SK-MEL-5 (cell line): ENCODE measurements at regions not wholly inside any gene's neighbourhood (a gene's known extent, or its start where the extent isn't known, plus 50 kb on each side); places are given as distances from the start of the nearest gene placed in this dataset.

ENCODE experiments used
- DNase-seq: peaks from one replicate; pipeline ENCODE4 v3.0.0-alpha.2; 2016; ENCODE audit warnings: low read depth, low spot score
- in situ Hi-C: cut with HindIII; loops from 2 replicates; pipeline ENCODE4 v1.10.0; 2016; ENCODE audit warnings: low sequenced_read_pairs, high pct_unique_total_duplicates, low pct_unique_long_range_greater_than_20kb

GRCh38 chr12:124418791-124419190 is 123.9 kb downstream of the RFLNA start:
- in situ Hi-C loops: no loop called here
- no peak for DNase-seq

DNA sequence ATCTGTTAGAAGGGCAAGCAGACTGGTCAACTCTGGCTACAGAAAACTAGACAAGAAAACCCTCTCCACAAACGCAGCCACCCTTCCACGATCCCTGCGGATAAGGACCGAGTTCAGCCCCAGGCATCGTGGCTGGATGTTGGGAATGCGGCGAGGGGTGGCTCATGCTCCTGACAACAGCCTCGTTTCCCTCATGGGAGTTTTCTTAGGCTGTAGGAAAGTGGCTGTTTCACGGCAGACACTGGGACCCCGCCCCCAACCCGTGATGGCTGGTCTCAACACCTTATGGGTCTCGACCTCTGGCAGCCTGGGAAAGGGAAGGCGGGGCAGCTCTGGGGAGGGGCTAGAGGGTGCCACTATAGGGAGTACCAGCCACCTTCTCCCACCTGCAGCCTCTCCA is 123.3 kb downstream of the RFLNA start:
- in situ Hi-C loops: no loop called here

DNA sequence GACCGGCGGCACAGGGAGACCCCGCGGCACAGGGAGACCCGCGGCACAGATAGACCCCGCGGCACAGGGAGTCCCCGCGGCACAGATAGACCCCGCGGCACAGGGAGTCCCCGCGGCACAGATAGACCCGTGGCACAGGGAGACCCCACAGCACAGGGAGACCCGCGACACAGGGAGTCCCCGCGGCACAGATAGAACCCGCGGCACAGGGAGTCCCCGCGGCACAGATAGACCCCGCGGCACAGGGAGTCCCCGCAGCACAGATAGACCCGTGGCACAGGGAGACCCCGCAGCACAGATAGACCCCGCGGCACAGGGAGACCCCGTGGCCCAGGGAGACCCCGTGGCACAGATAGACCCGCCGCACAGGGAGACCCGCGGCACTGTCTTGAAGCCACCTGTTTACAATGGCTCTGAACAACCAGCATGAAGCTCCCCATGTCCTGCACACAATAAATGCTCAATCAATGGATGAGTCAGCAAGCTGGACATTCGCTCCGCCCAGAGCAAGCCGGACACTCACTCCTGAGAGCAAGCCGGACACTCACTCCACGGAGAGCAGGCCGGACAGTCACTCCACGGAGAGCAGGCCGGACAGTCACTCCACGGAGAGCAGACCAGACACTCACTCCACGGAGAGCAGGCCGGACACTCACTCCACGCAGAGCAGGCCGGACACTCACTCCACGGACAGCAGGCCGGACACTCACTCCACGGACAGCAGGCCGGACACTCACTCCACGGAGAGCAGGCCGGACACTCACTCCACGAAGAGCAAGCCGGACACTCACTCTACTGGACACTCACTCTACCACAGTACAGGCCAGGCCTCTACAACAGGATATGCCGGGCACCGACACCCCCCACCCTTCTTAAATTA is 121.9 kb downstream of the RFLNA start:
- in situ Hi-C loops: no loop called here
- no peak for DNase-seq

More for the DNA sequence above, 123.3 kb downstream of the RFLNA start:
- DNase-seq: no peak

DNA sequence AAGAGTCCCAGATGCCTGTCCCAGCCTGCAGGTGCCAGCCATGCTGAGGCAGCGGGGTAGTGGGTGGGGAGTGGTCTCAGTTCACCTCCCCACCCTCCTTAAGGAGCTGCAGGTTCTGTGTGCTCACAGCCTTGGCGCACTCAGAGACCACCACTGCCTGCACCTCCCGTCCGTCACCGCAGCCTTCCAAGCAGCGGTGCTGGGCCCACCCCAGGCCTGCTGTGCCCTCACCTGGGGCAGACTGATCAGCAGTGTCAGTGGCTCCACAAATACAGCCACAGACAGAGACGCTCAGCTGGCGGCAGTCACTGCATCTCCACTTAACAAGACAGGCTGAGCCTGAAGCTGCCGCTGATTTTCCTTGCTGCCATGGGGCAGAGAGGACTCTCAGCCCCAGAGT is 120.2 kb downstream of the RFLNA start:
- in situ Hi-C loops: no loop called here
- no peak for DNase-seq

GRCh38 chr12:124413915-124414314 is 119.0 kb downstream of the RFLNA start:
- in situ Hi-C loops: no loop called here
- no peak for DNase-seq

- no peak for DNase-seq
- in situ Hi-C loops: no loop called here
Observed at GRCh38 chr12:124413401-124413800, 118.5 kb downstream of the RFLNA start.

DNA sequence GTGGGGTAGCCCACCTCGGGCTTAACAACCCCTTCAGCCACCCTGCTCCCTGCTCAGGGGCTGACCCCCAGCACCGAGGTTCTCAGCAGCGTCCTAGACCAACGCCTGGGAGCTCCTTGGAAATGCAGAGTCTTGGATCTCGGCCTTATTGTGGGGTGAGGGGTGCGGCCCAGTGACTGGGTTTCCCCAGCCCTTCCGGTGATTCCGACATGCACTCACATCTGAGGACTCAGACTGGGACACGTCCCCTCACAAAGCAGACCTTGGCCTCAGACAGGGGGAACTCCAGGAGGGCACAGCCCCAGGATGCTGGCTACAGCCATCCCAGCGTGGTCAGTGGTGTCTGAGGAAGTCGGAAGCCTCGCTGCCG is 117.7 kb downstream of the RFLNA start:
- in situ Hi-C loops: no loop called here
- DNase-seq: no peak

DNA sequence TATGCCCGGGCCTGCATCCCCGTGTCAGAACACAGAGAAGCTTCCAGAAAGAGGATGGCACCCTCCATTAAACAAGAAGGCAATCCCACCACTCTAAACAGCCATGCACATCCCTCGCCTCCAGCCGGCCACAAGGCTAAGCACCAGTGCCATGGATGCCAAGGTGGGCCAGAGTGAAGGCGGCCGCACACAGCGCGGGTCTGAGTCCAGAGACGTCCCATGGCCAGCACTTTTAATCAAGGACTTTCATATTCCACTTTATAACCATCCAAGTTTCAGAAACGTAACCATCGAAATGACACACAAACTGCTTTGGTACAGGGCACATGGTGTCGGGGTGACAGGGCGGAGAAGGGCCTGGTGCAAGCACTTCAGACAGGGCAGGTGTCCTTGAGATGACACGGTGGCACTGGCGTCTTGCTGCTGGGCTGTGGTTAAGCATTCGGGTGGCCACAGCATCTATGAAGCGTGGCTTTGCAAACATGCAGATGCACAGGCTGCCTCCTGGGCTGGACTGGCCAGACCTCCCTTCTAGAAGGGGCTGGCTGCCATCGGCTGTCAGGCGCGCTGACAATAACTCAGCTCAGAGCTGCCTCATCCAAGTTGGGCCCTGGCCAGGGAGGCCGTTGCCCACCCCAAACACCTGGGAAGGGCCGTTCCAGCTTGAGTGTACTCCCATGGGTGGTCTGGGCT is 117.2 kb downstream of the RFLNA start:
- in situ Hi-C loops: no loop called here
- DNase-seq: no peak

DNA sequence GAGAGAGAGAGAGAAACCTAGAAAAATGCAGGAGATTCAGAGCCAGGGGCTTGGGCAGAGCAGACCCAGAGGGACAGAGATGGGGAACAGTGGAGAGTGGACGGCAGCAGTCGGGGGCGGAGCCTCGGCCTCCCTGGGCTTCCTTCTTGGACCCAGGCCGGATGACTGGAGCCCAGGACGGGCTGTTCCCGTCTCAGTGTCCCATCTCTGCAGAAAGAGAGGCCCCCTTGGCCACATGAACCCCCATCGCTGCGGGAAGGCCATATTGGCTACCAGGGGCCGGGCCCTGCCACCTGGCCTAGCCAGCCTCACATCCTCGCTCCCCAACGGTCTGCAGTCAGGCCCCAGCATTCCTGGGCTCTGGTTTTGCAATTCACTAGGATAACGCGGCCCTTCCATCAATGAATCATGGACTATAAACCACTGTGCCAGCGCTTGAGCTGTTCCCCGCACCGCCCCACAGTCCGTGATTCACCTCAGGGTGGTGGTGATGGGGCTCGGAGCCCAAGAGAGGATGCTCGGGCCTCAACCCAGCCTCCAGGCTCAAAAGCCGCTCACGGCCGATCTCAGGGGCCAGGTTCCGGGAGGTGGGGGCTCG is 116.5 kb downstream of the RFLNA start:
- in situ Hi-C loops: no loop called here
- no peak for DNase-seq

- DNase-seq: no peak
- in situ Hi-C loops: no loop called here
Observed at GRCh38 chr12:124410354-124411175, 115.7 kb downstream of the RFLNA start.

GRCh38 chr12:124408822-124409517 is 114.1 kb downstream of the RFLNA start:
- in situ Hi-C loops: no loop called here
- no peak for DNase-seq

DNA sequence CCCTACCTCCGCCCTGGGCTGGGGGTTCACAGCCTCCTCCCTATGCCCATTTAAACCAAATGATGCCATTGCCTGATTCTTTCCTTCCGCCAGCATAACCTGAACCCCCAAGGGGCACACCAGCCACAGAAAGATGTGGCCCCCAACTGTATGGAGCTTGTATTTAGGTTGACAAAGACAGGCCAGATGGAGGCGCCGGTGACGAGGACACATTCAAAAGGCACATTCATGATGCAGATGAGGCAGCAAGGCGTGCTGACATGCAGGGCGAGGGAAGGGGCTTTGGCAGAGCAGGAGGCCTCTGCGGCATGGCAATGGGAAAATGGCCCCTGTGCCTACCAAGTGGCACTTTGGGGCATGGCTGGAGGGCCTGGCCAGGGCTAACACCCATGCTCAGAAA is 112.2 kb downstream of the RFLNA start:
- in situ Hi-C loops: no loop called here
- DNase-seq: no peak

- no peak for DNase-seq
- in situ Hi-C loops: no loop called here
Observed at GRCh38 chr12:124406043-124406442, 111.2 kb downstream of the RFLNA start.

DNA sequence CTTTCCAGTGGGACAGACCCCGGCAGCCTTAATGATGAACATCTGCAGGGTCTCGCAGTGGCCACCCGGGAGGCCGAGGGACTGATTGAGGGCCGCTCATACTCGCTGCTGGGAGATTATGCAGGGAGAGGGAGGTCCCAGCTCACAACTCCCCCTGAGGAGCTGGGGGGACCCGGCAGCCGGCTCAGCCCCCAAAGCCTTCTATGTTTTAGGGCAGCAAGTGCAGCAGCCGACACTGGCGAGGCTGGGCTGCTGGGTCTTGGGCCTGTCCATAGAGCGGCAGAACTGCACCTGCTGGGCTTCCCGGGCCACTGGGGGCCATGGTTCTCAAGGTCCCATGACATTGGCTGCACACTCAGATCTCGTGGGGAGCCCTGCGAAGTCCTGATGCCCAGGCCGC is 110.7 kb downstream of the RFLNA start:
- no peak for DNase-seq
- in situ Hi-C loops: no loop called here

GRCh38 chr12:124405151-124405550 is 110.3 kb downstream of the RFLNA start:
- in situ Hi-C loops: no loop called here
- no peak for DNase-seq

GRCh38 chr12:124404162-124404784 is 109.4 kb downstream of the RFLNA start:
- no peak for DNase-seq
- in situ Hi-C loops: no loop called here

DNA sequence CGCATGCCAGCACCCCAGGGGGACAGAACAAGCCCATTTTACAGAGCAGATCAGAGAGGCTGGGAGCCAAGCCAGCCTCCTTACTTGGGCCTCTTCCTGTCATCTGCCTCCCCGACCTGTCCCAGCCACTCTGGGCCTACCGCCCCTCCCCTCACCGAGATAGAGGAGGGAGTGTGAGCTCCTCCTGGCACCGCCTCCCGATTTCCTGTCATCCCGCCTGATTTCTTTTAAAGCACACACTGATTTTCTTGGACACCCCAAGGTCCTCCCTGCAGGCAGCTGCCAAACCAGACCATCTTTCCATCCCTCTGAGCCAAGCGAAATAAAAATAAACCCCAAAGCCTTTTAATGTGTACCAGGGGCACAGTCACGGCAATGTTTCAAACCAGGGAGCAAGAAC is 108.4 kb downstream of the RFLNA start:
- in situ Hi-C loops: no loop called here

More for the DNA sequence above, 108.4 kb downstream of the RFLNA start:
- DNase-seq: no peak
